HG03045 (cell line): ENCODE measurements at regions not wholly inside any gene's neighbourhood (a gene's known extent, or its start where the extent isn't known, plus 50 kb on each side); places are given as distances from the start of the nearest gene placed in this dataset.
"Not testable (repeated sequence)": the region's sequence is repeated elsewhere in the genome, so short reads cannot be mapped to it uniquely, and the experiment has no call there.

ENCODE experiments used
- ATAC-seq: cut with Tn5 transposase; IDR thresholded peaks from one replicate; pipeline ENCODE4 v1.9.1; 2021; ENCODE audit warnings: mild to moderate bottlenecking, moderate library complexity; ENCODE audit not compliant: unreplicated experiment

DNA sequence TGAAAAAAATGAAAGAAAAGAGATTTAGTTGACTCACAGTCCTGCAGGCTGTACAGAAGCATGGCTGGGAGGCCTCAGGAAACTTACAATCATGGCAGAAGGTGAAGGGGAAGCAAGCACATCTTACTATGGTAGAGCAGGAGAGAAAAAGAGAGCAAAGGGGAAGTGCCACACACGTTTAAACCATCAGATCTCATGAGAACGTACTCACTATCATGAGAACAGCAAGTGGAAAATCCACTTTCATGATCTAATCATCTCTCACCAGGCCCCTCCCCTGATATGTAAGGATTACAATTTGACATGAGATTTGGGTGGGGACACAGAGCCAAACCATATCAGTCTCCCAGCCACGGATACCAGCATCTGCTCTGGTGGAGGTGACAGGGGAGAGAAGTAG is 50.8 kb upstream of the CPOX start:
- ATAC-seq = no peak

GRCh38 chr3:98645039-98645438 is 51.6 kb upstream of the CPOX start:
- no peak for ATAC-seq

DNA sequence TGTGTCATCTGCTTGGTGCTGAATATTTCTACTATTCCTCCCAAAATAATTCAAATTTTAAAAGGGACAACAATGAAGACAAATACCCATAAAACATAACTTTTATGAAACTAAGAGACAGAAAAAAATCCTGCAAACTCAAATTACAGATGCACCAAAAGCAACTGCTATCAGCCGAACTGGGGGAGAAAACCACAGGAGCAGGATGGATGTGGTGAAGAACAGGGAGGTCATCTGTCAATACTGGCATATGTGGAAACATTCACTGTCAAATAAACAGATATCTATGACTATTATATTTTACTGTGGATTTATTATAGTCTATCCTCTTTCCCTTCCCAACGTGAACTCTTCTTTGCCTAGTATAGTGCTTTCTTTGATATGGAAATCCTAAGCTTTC is 53.3 kb upstream of the CPOX start:
- ATAC-seq = no peak

- no peak for ATAC-seq
Measured at GRCh38 chr3:98647197-98647596, 53.8 kb upstream of the CPOX start.

DNA sequence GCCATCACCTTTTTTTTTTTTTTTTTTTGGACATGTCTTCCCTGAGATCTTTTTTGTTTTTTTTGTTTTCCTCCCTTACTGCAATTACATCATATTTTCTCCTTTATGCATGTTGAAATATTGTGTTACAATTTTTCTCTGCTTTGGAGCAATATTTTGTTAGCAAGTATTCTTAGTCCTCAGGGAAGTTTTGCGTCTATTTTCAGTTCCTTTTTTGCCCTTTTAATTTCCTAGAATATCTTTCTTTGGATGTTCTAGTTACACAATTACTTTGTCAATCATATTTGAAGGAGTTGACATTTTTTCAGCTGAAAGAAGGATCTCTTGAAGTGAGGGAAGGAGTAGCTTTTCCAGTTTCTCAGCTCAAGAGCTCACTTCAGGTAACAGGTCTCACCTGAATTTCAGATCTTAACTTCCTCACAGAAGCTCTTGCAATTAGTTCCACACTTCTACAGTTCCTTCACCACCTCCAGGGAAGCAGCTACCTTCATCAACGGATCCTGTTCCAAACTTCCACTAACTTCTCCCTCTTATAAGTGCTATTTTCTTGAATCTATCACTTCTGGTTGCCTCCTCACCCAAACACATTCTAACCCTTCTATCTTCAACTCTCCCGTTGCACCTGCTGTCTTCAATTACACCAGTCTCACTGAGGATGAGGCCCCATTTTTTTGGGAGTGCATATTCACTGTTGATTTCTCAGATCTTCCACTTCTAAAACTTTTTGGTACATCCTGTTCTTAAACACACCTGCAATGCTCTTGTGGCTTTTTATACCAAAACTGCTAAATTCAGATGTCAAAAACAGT is 57.8 kb upstream of the CPOX start:
- no peak for ATAC-seq

- ATAC-seq = no peak
Measured at GRCh38 chr3:98651780-98652077, 58.3 kb upstream of the CPOX start.

DNA sequence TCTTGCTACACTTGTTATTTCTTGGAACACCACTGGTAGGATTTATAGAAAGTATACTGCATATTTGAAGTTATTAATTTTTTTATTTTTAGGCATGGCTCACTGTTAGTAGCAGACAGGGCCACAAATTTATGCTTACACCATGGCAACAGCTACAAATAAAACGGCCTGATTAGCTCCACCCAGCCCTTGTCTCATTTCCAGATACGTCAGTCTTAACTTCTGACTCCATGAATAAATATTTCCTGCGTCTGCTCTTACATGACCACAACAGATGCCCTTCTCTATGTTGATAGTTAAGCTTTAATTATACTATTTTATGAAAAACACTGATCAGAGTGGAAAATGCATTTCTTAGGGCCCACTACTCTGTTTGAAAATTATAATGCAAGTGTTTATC is 62.3 kb upstream of the CPOX start:
- ATAC-seq = no peak

DNA sequence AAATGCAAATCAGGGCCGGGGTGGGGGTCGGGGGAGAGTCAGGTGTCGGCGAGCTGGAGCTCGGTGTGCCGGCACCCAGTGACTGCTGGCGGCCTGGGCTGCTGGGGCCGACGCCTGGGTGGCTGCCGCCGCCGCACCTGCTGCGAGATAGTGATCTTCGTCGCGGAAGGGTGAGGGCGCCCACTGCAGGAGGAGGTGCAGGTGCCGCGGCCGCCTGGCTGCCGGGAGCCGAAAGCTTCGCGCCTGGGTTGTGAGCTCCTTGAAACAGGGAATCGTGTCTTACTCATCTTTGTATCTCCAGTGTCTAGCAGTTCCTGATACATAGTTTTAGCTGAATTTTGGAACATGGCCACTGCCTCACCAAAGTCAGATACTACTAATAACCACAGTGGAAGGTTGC is 64.0 kb upstream of the CPOX start:
- ATAC-seq = peak; percentile 96

- no peak for ATAC-seq
Measured at GRCh38 chr3:98662699-98663098, 69.3 kb upstream of the CPOX start.

- no peak for ATAC-seq
Measured at GRCh38 chr3:98670020-98670419, 76.6 kb upstream of the CPOX start.

GRCh38 chr3:98679986-98680385 is 83.2 kb upstream of the ST3GAL6 start:
- no peak for ATAC-seq

DNA sequence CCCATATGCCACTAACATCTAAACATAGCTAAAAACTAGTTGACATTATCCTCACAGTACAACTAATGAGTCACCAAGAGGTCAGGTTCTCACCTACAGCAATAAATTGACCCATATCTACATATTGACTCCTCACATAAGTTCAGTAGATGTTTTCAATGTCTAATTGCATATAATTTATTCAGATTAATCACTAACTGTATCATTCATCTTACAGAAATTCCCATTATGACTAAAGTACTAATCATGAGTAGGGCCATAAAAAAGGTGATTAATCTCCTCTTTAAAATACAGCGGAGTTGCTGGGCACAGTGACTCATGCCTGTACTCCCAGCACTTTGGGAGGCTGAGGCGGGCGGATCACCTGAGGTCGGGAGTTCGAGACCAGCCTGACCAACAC is 82.4 kb upstream of the ST3GAL6 start:
- ATAC-seq = no peak

- ATAC-seq = no peak
Measured at GRCh38 chr3:98681486-98681885, 81.7 kb upstream of the ST3GAL6 start.

DNA sequence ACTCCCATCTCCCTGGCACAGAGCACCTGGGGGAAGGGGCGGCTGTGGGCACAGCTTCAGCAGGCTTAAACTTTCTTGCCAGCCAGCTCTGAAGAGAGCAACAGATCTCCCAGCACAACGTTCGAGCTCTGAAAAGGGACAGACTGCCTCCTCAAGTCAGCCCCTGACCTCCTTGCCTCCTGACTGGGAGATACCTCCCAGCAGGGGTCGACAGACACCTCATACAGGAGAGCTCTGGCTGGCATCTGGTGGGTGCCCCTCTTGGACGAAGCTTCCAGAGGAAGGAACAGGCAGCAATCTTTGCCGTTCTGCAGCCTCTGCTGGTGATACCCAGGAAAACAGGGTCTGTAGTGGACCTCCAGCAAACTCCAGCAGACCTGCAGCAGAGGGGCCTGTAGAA is 80.7 kb upstream of the ST3GAL6 start:
- not testable (repeated sequence) for ATAC-seq

GRCh38 chr3:98688363-98688762 is 74.8 kb upstream of the ST3GAL6 start:
- no peak for ATAC-seq

DNA sequence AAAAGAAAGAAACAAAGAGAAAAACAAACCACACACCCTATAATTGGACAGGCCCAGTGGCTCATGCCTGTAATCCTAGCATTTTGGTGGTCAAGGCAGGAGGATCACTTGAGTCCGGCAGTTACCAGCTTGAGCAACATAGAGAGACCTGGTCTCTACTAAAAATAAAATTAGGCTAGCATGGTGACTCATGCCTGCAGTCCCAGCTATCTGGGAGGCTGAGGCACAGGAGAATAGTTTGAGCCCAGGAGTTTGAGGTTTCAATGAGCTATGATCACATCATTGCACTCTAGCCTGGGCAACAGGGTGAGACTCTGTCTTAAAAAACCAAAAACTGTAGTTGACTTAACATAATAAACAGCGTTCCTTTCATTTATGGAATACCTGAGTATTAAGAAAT is 72.3 kb upstream of the ST3GAL6 start:
- no peak for ATAC-seq

DNA sequence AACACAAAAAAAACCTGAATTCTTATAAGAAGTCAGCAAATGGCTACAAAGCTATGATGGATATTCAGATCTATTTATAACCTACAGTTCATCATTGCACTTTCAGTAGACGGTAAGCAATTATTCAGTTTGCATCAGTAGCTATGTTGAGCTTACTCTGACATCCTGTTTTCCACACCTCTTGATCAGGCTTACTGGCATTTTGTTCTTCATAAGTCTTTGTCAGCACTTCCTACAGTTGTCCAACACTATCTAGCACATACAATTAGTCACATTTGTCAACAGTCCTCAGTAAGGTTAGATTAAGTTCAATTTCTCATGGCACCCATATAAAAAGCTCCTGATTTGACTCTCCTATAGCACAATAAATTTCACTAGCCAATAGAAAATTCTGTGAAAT is 71.2 kb upstream of the ST3GAL6 start:
- ATAC-seq = no peak

GRCh38 chr3:98692787-98693473 is 70.2 kb upstream of the ST3GAL6 start:
- no peak for ATAC-seq

GRCh38 chr3:98695796-98696195 is 67.3 kb upstream of the ST3GAL6 start:
- no peak for ATAC-seq

DNA sequence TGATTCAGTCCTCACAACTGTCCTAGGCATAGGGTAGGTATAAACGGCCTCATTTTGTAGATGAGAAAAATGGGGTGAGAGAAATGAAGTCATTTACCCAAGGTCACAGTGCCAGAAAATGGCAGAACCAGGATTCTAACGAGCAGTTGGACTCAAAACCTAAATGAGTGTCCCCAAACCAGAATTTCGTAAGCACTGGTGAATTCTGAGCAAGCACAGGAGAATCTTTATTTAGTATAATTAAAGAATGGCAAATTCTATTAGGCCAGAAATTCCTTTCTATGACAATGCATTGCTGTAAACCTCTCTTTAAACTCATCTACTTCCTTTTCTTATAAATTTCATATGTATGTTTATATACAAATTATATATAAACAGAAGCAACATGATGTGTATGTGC is 66.8 kb upstream of the ST3GAL6 start:
- not testable (repeated sequence) for ATAC-seq

DNA sequence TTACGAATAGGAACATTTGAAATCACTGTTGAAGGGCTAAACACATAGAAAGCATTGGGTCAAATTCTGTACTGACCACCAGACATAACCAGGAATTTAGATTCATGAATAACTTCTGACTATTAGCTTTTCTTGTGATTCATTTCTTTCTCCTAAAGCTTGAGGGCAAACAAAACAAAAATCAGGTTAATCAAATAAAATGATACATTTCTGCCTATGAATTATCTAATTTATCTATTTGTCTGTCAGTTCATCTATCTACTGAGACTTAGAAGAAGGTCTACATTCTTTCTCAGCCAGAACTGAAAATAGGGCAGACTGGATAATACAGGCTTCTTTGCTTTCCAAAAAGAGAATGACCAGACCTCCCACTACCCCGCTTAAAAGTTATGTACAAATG is 65.9 kb upstream of the ST3GAL6 start:
- ATAC-seq = no peak

DNA sequence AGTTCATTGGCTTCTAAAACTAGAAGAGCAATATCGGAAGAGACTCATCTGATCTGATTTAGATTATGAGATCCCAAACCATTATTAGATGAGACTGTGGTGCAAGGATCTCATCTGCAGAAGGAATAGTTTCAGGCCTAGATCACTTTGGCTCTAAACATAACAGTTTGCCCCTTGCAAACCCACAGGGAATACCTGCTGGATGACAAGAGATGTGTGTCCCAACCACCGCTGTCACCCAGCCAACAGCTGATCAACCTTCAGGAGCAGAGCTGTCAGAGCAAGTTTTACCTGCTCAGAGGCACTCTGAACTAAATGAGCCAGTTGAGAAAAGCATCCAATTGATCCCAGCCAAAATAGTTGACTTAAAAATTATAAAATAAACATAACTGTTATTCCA is 64.0 kb upstream of the ST3GAL6 start:
- ATAC-seq = no peak
